GM19351 (cell line): ENCODE measurements at regions not wholly inside any gene's neighbourhood (a gene's known extent, or its start where the extent isn't known, plus 50 kb on each side); places are given as distances from the start of the nearest gene placed in this dataset.
"Not testable (repeated sequence)": the region's sequence is repeated elsewhere in the genome, so short reads cannot be mapped to it uniquely, and the experiment has no call there.

Experiments used
- ATAC-seq: cut with Tn5 transposase; IDR thresholded peaks from one replicate; pipeline ENCODE4 v1.9.1; 2021; ENCODE audit warnings: mild to moderate bottlenecking, moderate library complexity; ENCODE audit not compliant: unreplicated experiment

- no peak for ATAC-seq
These were observed 157.2 kb upstream of the EMCN start for GRCh38 chr4:100674976-100675375.

GRCh38 chr4:100657187-100657586, 139.4 kb upstream of the EMCN start:
- no peak for ATAC-seq

DNA sequence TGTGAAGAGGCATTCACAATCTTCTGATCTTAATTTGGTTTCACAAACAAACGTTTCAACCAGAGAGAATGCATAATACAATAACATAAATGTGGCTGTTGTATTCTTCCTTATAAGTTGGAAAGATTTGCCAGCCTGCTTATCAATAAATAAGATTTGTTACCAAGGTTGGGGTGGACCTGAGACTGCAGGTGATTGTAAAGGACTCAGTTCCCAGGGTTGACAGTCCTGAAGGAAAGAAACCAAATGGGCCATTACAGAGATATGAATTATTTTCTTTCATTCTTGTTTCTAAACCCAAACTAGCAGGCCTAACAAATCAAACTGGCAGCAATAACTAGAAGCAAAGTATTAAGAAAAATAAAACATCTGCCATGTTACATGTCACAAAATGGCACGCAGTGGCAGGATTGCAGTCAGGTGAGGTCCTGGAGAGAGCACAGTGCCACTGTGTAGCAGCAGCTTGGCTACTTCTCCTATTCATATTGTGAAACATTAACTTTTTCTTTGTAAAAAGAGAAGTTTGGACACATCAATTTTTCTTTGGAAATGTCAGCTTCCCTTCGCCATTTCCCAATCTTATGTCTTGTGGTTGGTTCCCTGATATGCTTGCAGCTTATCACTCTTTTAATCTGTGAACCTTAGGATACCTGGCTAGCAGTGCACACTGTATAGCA, 133.8 kb upstream of the EMCN start:
- no peak for ATAC-seq

DNA sequence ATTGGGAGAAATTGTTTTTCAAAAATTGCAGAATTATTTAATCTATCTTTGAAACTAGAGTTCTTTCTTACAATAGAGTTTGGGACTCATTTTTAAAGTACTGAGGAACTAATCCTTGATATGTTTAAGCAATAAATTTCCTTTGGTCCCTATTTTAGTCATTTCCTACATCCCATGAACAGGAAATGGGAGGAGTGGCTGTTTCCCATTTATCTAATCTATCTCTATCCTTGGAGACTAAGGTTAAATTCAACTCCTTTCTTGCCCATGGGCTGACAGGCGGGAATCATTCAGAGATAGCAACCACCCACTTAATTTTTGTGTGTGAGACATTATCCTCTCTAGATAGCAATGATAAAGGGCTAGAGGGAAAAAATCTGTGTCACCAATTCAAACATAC, 131.6 kb upstream of the EMCN start:
- no peak for ATAC-seq

DNA sequence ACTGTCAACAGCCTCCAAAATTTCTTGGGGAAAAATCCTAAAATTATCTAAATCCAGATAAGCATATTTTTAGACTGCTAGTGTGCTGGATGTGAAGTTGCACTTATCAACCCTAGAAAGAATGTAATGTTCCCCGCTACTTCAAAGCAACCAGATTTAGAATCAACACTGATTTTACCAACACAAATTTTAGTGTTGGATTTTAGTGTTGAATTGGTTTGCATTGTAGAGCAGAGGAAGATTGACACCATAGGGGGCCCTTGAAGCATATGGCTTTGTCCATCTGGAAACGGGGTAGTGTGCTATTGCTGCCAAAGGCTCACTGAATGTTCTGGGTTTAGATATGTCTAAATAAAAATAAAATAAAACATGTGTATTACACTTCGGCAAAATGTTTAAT, 126.3 kb upstream of the EMCN start:
- ATAC-seq, result no peak

DNA sequence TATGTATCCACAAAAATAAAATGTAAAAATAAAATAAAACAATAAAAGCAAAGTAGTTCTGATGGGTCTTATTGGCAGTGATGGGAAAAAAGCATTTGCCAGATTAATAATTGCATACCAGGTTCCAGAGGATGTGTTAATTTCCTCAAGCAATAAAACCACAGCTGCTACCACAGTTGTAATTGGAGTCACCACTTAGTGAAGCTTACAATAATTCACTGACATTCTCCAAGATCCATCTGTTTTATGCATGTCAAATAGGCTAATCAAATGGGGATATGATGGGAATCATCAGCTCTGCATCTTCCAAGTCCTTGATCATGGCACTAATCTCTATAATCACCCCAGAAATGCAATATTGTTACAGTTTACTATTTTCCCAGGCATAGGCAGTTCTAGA, 123.5 kb upstream of the EMCN start:
- ATAC-seq, result no peak

- no peak for ATAC-seq
These were observed 118.1 kb upstream of the EMCN start for GRCh38 chr4:100635899-100636298.

- no peak for ATAC-seq
These were observed 115.4 kb upstream of the EMCN start for GRCh38 chr4:100633269-100633668.

- no peak for ATAC-seq
These were observed 114.3 kb upstream of the EMCN start for GRCh38 chr4:100632163-100632562.

- no peak for ATAC-seq
These were observed 113.6 kb upstream of the EMCN start for GRCh38 chr4:100631281-100631968.

DNA sequence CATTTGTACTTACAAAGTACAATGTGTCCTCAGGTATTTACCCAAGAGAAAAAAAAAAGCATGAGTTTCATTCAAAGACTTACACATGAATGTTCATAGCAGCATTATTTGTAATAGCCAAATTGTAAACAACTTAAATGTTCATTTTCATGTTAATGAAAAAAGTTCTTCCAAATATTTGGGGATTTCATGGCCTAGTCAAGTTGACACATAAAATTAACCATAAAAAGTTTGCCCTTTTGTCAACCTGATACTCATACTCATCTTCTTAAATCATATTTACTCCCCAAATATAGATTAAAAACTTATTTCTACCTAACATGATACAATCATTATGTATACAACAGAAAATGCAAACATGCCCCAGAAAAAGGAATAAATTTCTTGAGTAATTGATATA, 112.5 kb upstream of the EMCN start:
- no peak for ATAC-seq

GRCh38 chr4:100609810-100610209, 92.0 kb upstream of the EMCN start:
- peak; percentile 57 for ATAC-seq

GRCh38 chr4:100608651-100609050, 90.8 kb upstream of the EMCN start:
- ATAC-seq, result not testable (repeated sequence)

DNA sequence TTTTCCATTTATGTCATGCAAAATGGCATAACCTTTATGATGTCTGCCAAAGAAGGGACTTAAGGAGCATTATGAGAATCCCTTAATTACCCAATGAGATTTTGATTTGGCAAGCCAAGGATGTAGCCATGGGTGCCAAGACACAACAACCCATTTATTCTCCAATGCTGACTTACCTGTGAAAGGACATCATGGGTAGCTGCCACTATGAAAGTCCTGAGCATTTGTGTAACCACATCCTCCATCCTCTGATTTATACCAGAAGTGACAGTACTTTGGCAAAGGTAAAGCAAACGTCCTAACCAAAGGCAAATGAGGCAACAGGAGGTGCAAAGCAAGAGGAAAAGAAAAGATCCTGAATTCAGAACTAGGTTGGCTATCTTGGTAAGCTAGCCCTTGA, 87.3 kb upstream of the EMCN start:
- no peak for ATAC-seq

DNA sequence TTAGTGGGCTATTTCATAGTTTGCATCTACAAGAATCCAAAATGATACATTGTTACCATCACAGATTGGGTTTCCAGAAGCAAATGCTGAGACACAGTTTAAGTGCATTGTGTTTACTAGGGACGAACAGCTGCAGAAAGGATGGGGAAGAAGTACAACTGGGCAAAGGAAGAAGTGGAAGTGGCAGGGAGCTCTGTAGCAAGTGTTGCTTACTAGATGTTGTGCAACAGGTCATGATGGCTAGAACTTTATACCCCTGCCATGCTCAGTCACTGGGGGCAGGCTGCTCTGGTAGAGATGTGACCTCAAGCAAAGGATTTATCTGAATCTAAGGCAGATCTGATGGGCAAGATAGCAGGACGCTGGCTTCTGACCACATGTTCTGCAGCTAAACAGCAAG, 76.1 kb upstream of the EMCN start:
- no peak for ATAC-seq

DNA sequence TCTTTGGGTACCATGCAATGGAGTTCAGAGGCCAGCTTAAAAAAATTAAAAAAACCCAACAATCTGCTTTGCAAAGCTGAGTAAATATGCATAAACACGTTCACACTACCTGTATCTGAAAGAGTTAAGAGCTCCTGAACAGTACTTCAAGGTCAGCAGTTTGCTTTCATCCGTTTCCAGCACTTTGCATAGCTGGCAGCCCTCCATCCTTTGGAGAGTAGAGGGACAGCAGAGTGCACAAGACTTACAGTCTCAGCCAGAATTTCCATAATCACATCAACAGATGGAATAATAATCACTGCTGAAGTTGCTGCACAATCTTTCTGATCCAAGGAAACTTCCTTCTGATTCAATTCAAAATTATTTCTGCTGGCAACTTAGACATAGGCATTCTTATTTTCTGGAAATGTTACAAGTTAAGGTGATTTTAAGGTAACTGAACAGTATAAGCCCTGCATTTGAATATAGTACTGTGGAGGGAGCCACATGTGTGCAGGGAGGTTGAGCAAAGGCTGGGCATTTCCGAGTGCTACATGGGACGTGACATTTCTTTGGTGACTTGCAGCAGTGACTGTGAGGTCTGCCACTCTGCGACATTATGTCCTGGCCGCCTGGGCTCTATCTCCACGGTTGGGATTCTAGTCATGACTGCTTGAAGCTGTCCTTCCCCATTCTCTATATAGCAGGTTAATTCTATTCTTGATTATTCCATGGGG, 73.5 kb upstream of the EMCN start:
- no peak for ATAC-seq

- ATAC-seq, result no peak
These were observed 72.5 kb upstream of the EMCN start for GRCh38 chr4:100590325-100590724.

GRCh38 chr4:100588076-100588475, 70.3 kb upstream of the EMCN start:
- no peak for ATAC-seq

- no peak for ATAC-seq
These were observed 64.3 kb upstream of the EMCN start for GRCh38 chr4:100582146-100582545.

DNA sequence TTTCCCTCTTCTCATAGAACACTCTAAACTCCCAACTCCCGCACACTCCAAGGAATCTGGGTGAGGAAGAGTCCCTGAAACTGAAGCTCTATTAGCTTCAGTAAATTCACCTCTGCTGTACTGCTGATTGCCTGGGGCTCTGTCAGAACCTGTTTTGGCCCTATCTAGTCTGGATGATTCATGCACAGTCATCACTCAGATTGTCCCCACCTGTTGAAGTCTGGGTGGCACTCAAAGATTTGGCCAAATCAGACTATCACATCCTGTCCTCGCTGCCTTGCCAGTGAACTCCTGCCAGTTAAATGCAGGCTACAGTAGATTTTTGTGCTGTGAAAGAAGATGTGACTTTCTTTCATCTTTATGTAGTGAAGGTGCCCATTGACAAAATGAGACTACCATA, 63.5 kb upstream of the EMCN start:
- ATAC-seq, result no peak

- ATAC-seq, result no peak
These were observed 58.7 kb upstream of the EMCN start for GRCh38 chr4:100576570-100576969.

- no peak for ATAC-seq
These were observed 56.8 kb upstream of the EMCN start for GRCh38 chr4:100574607-100575006.
